ENCODE measurements at regions not wholly inside any gene's neighbourhood (a gene's known extent, or its start where the extent isn't known, plus 50 kb on each side); places are given as distances from the start of the nearest gene placed in this dataset.

- TF ChIP-seq EZH2 (IDR thresholded peaks at IDR 0.05; ENCODE audit: insufficient read depth, poor library complexity, severe bottlenecking), result no peak
- TF ChIP-seq EZH2phosphoT487 (IDR thresholded peaks at IDR 0.05; ENCODE audit: insufficient read depth, low read depth), result no peak
These were observed 138.8 kb upstream of the DPYD start for GRCh38 chr1:98059620-98060019.
